HL-60 (cell line): ENCODE measurements at regions not wholly inside any gene's neighbourhood (a gene's known extent, or its start where the extent isn't known, plus 50 kb on each side); places are given as distances from the start of the nearest gene placed in this dataset.

ENCODE experiments used
- DNase-seq, 2 experiments: peaks; one replicate each; pipeline ENCODE4 v3.0.0-alpha.2; 2010 to 2020; ENCODE audit warnings: low read depth in 1 of 2, low spot score in 1 of 2
- H3K27ac ChIP-seq: fragments of 250-450 bp; sonication (Bioruptor Pico); replicated peaks from 2 replicates; pipeline ENCODE4 v1.5.1; 2020; ENCODE audit warnings: mild to moderate bottlenecking, moderate library complexity
- H3K27me3 ChIP-seq: fragments of 250-450 bp; sonication (Bioruptor Pico); 2 replicates; pipeline ENCODE4 v1.5.1; 2021; ENCODE audit warnings: mild to moderate bottlenecking, moderate library complexity; ENCODE audit not compliant: insufficient read depth, poor library complexity, severe bottlenecking
- H3K4me3 ChIP-seq: replicated peaks from 2 replicates; pipeline ENCODE4 v1.5.1; 2011; ENCODE audit warnings: mild to moderate bottlenecking, control low read depth, low read length; ENCODE audit not compliant: insufficient read depth
- CTCF ChIP-seq: IDR thresholded peaks from one replicate; pipeline ENCODE4 v1.5.1; 2011; ENCODE audit warnings: low read length, control low read depth, inconsistent platforms; ENCODE audit not compliant: insufficient read depth
- GABPA ChIP-seq: IDR thresholded peaks from 2 replicates; pipeline ENCODE4 v1.6.1; 2012; ENCODE audit warnings: low read depth
- POLR2AphosphoS5 ChIP-seq: IDR thresholded peaks from 2 replicates; pipeline ENCODE4 v1.6.1; 2012; ENCODE audit warnings: low read depth
- REST ChIP-seq: IDR thresholded peaks from 2 replicates; pipeline ENCODE4 v1.6.1; 2012; ENCODE audit warnings: low read depth; ENCODE audit not compliant: insufficient replicate concordance
- SPI1 ChIP-seq: IDR thresholded peaks from 2 replicates; pipeline ENCODE4 v1.6.1; 2012; ENCODE audit warnings: low read depth, mild to moderate bottlenecking, borderline replicate concordance

GRCh38 chr2:30351116-30351515 lies 95.9 kb upstream of the LCLAT1 start:
- Histone ChIP-seq H3K27me3 (no peaks in the 10 kb centered on the region), H3K4me3 (no peak overlapping the region), H3K27ac (no peak overlapping the region)
- TF ChIP-seq CTCF (no peak), GABPA (no peak), REST (no peak), SPI1 (no peak), POLR2AphosphoS5 (no peak)
- no peak for DNase-seq

GRCh38 chr2:30351949-30352348 lies 95.1 kb upstream of the LCLAT1 start:
- H3K27me3 ChIP-seq: no peaks in the 10 kb centered on the region
- TF ChIP-seq SPI1 (no peak), POLR2AphosphoS5 (no peak), GABPA (no peak)
- no peak overlapping the region for H3K4me3 ChIP-seq
- no peak overlapping the region for H3K27ac ChIP-seq
- DNase-seq: no peak

- H3K27me3 ChIP-seq: no peaks in the 10 kb centered on the region
- no peak overlapping the region for H3K27ac ChIP-seq
- H3K4me3 ChIP-seq: no peak overlapping the region
- no peak for DNase-seq
- TF ChIP-seq SPI1 (no peak), REST (no peak), POLR2AphosphoS5 (no peak), CTCF (no peak), GABPA (no peak)
Measured at GRCh38 chr2:30354150-30354549, 92.9 kb upstream of the LCLAT1 start.

- no peak for DNase-seq
- Histone ChIP-seq H3K27ac (no peak overlapping the region), H3K4me3 (no peak overlapping the region), H3K27me3 (no peaks in the 10 kb centered on the region)
- TF ChIP-seq CTCF (no peak), POLR2AphosphoS5 (no peak), GABPA (no peak), SPI1 (no peak), REST (no peak)
Measured at GRCh38 chr2:30354621-30355020, 92.4 kb upstream of the LCLAT1 start.
